ENCODE measurements at regions not wholly inside any gene's neighbourhood (a gene's known extent, or its start where the extent isn't known, plus 50 kb on each side); places are given as distances from the start of the nearest gene placed in this dataset.

DNA sequence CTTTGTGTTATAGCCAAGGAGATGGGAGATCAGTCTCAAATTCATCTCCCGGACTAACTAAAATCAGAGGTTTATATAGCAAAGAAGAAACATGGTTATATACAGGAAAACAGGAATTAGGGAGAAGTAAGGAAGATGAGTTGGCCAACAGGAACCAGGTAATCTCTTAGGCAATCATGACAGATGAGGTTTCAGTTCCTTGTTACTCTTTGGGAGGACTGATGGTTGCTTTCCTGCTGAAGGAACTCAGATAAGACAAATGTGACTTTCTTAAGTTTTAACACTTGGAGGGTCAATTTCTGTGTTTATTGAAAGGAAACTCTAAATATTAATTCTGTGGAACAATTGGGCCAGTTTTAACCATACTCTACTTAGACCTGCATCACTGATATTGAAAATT is 1072.0 kb upstream of the CNTN5 start:
- H3K4me3 ChIP-seq (ENCODE audit: low read depth, low read length), result no peak overlapping the region
- no peak for DNase-seq (ENCODE audit: low read depth)
- TF ChIP-seq, protein P1, sequence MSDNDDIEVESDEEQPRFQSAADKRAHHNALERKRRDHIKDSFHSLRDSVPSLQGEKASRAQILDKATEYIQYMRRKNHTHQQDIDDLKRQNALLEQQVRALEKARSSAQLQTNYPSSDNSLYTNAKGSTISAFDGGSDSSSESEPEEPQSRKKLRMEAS (IDR thresholded peaks at IDR 0.05; ENCODE audit: low read depth, low read length), result no peak
- TF ChIP-seq POLR2A (IDR thresholded peaks at IDR 0.05; ENCODE audit: extremely low read depth, insufficient read length), result no peak
- TF ChIP-seq, protein P2, sequence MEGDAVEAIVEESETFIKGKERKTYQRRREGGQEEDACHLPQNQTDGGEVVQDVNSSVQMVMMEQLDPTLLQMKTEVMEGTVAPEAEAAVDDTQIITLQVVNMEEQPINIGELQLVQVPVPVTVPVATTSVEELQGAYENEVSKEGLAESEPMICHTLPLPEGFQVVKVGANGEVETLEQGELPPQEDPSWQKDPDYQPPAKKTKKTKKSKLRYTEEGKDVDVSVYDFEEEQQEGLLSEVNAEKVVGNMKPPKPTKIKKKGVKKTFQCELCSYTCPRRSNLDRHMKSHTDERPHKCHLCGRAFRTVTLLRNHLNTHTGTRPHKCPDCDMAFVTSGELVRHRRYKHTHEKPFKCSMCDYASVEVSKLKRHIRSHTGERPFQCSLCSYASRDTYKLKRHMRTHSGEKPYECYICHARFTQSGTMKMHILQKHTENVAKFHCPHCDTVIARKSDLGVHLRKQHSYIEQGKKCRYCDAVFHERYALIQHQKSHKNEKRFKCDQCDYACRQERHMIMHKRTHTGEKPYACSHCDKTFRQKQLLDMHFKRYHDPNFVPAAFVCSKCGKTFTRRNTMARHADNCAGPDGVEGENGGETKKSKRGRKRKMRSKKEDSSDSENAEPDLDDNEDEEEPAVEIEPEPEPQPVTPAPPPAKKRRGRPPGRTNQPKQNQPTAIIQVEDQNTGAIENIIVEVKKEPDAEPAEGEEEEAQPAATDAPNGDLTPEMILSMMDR (IDR thresholded peaks at IDR 0.05; ENCODE audit: low read depth, low read length), result no peak
- no peak for TF ChIP-seq MYC (IDR thresholded peaks at IDR 0.05; ENCODE audit: low read depth, low read length)

DNA sequence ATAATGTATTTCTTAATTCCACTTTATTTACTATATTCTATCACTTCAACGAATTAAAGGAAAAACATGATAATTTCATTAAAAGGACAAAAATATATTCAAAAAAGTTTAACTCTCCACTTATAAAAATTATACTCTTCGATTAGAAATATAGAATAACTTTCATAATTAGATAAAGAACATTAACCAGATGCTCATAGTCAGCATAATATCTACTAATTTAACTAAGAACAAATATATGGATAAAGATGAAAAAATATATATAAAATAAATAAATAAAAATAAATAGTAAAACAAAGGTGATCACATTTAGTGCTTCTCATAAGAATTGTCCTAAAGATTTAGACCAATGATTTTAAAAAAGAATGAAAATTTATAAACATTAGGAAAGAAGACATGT is 1065.2 kb upstream of the CNTN5 start:
- TF ChIP-seq, protein P2 (IDR thresholded peaks at IDR 0.05; ENCODE audit: low read depth, low read length), result no peak
- TF ChIP-seq POLR2A (IDR thresholded peaks at IDR 0.05; ENCODE audit: extremely low read depth, insufficient read length) (no peak), MYC (IDR thresholded peaks at IDR 0.05; ENCODE audit: low read depth, low read length) (no peak)
- TF ChIP-seq, protein P1 (IDR thresholded peaks at IDR 0.05; ENCODE audit: low read depth, low read length), result no peak
- no peak for DNase-seq (ENCODE audit: low read depth)
- H3K4me3 ChIP-seq (ENCODE audit: low read depth, low read length), result no peak overlapping the region

DNA sequence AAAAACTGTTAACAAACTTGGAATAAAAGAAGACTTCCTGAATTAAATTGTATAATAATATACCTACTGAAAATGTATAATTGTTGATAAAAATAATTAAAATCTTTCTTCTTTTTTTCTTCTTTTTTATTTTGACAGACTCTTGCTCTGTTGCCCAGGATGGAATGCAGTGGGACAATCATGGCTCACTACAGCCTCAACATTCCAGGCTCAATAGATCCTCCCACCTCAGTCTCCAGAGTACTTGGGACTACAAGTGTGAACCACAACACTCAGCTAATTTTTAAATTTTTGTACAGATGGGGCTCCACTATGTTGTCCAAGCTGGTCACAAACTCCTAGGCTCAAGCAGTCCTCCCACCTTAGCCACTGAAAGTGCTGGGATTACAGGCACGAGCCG is 1063.8 kb upstream of the CNTN5 start:
- no peak for TF ChIP-seq POLR2A (IDR thresholded peaks at IDR 0.05; ENCODE audit: extremely low read depth, insufficient read length)
- TF ChIP-seq, protein P2 (IDR thresholded peaks at IDR 0.05; ENCODE audit: low read depth, low read length), result no peak
- no peak for TF ChIP-seq MYC (IDR thresholded peaks at IDR 0.05; ENCODE audit: low read depth, low read length)
- TF ChIP-seq, protein P1 (IDR thresholded peaks at IDR 0.05; ENCODE audit: low read depth, low read length), result no peak
- DNase-seq (ENCODE audit: low read depth), result no peak
- H3K4me3 ChIP-seq (ENCODE audit: low read depth, low read length), result no peak overlapping the region

DNA sequence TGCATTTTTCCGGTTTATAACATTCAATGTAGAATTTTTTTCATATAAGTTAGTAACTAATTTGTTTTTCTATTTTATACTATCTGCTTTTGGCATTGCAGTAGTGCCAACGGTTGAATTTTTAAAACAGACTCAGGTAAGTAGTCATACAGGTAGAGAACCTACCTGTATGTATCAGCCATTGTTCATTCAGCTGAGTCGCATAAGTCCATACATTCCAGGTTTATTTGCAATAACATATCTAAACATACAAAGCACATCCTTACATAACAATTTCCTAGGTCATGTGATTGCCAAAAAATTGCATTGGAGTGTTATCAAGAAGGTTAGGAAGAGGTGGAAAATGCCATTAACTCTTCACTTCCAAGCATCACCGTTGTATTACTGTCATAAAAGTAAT is 1059.3 kb upstream of the CNTN5 start:
- DNase-seq (ENCODE audit: low read depth), result no peak
- H3K4me3 ChIP-seq (ENCODE audit: low read depth, low read length), result no peak overlapping the region
- no peak for TF ChIP-seq POLR2A (IDR thresholded peaks at IDR 0.05; ENCODE audit: extremely low read depth, insufficient read length)
- TF ChIP-seq, protein P1 (IDR thresholded peaks at IDR 0.05; ENCODE audit: low read depth, low read length), result no peak
- TF ChIP-seq MYC (IDR thresholded peaks at IDR 0.05; ENCODE audit: low read depth, low read length), result no peak
- TF ChIP-seq, protein P2 (IDR thresholded peaks at IDR 0.05; ENCODE audit: low read depth, low read length), result no peak

DNA sequence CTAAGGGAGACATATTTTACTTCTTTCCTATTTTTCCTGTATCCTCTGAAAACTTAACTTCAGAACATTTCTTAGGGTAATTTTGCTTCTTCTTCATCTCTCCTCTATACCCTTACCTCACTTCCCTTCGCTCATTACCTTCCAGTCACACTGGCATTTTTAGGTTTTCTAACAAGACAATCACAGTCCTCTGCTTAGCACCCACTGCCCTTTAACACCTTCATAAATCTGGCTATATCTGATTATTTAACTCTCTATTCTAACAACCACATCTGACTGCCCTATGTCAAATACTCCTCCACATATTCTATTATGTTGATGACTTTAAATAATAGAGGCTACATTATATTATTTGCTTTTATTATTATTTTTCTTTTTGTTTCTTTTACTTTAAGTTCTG is 1058.0 kb upstream of the CNTN5 start:
- H3K4me3 ChIP-seq (ENCODE audit: low read depth, low read length), result no peak overlapping the region
- DNase-seq (ENCODE audit: low read depth), result no peak
- TF ChIP-seq, protein P2 (IDR thresholded peaks at IDR 0.05; ENCODE audit: low read depth, low read length), result no peak
- no peak for TF ChIP-seq POLR2A (IDR thresholded peaks at IDR 0.05; ENCODE audit: extremely low read depth, insufficient read length)
- TF ChIP-seq, protein P1 (IDR thresholded peaks at IDR 0.05; ENCODE audit: low read depth, low read length), result no peak
- no peak for TF ChIP-seq MYC (IDR thresholded peaks at IDR 0.05; ENCODE audit: low read depth, low read length)

Measured in NB4 (cell line).